Psoas muscle (tissue), 7 donors: ENCODE measurements at regions not wholly inside any gene's neighbourhood (a gene's known extent, or its start where the extent isn't known, plus 50 kb on each side); places are given as distances from the start of the nearest gene placed in this dataset.

Source experiments
- ATAC-seq, 4 donors: fragments of 200-7000 bp; cut with Tn5 transposase; one replicate each; pipeline ENCODE4 v1.9.1; 2020; ENCODE audit warnings: moderate library complexity in 3 of 4, mild to moderate bottlenecking in 2 of 4
- DNase-seq, 2 donors: peaks; one replicate each; pipeline ENCODE4 v3.0.0-alpha.2; 2020
- H3K27ac ChIP-seq: fragments of 200-600 bp; one replicate; pipeline ENCODE4 v1.8.0; 2022
- H3K27me3 ChIP-seq, 3 donors: fragments of 200-600 bp in 1 of 3; one replicate each; pipeline versions ENCODE4 v1.6.1 to v1.8.0; 2013 to 2022; ENCODE audit warnings: low read length in 2 of 3, mild to moderate bottlenecking in 2 of 3, moderate library complexity in 1 of 3; ENCODE audit not compliant: insufficient read depth in 3 of 3
- H3K36me3 ChIP-seq, 2 donors: fragments of 200-600 bp in 1 of 2; one replicate each; pipeline versions ENCODE4 v1.6.1 to v1.8.0; 2013 to 2022; ENCODE audit warnings: low read depth in 1 of 2, mild to moderate bottlenecking in 1 of 2, moderate library complexity in 1 of 2; ENCODE audit not compliant: insufficient read depth in 1 of 2
- H3K4me1 ChIP-seq: fragments of 200-600 bp; one replicate; pipeline ENCODE4 v1.8.0; 2022
- H3K4me3 ChIP-seq: fragments of 200-600 bp; one replicate; pipeline ENCODE4 v1.8.0; 2022; ENCODE audit warnings: mild to moderate bottlenecking
- H3K9me3 ChIP-seq: fragments of 200-600 bp; one replicate; pipeline ENCODE4 v1.8.0; 2022
- CTCF ChIP-seq: fragments of 200-600 bp; IDR thresholded peaks from one replicate; pipeline ENCODE4 v1.8.0; 2022; ENCODE audit warnings: antibody characterized with exemption
- WGBS, 3 donors: extraction: QIAGEN DNeasy Blood & Tissue Kit; methylation state at CpG; one replicate each; pipeline versions ENCODE4 v1.1.6 to v1.1.7; 2013; 5-methylcytosine and 5-hydroxymethylcytosine counted together
- intact Hi-C, 2 donors: fragments of 100-400 bp; cut with DNase I; formaldehyde crosslinking; loops; one replicate each; pipeline versions ENCODE4 v1.11.0 to v1.14.2; 2022
- donor health status: healthy with polysubstance abuse.
- donor health status: DM: no; HTN: no; CAD: no; lungs with moderate emphysema.
- donor health status: Bipolar disorder and iron deficiency.
- donor health status: healthy.
- donor health status: DM: yes; HTN: yes; CAD: no.
- donor health status: DM: no; HTN: no; CAD: no.
- donor health status: DM: yes; HTN: yes; CAD: no.

- Histone ChIP-seq H3K4me3 (no peak overlapping the region), H3K9me3 (no peaks in the 10 kb centered on the region), H3K4me1 (no peaks in the 10 kb centered on the region), H3K27me3 (peaks cover 0 to 42% (median 14%) of the 10 kb centered on the region in 3 donors), H3K36me3 (no peaks in the 10 kb centered on the region), H3K27ac (no peak overlapping the region)
- TF ChIP-seq CTCF = no peak
- DNase-seq = peak in 1 of 2 donors; percentile 5
- intact Hi-C loops = no loop called here
- ATAC-seq = no peak
- 61 to 68% (median 63%) methylated on average over 14 to 16 of the region's 16 CpGs for WGBS, 3 donors
Measured at GRCh38 chr21:43276811-43277210, 108.0 kb downstream of the CRYAA start.

- no peaks in the 10 kb centered on the region for H3K36me3 ChIP-seq
- TF ChIP-seq CTCF = no peak
- ATAC-seq (no peak), DNase-seq (peak in 1 of 2 donors; percentile 5)
- H3K4me1 ChIP-seq = no peaks in the 10 kb centered on the region
- no peak overlapping the region for H3K4me3 ChIP-seq
- H3K9me3 ChIP-seq = no peaks in the 10 kb centered on the region
- H3K27ac ChIP-seq = no peak overlapping the region
- H3K27me3 ChIP-seq = peaks cover 0 to 47% (median 14%) of the 10 kb centered on the region in 3 donors
- 13 to 19% (median 14%) methylated on average over 4 to 6 of the region's 6 CpGs for WGBS, 3 donors
- intact Hi-C loops = no loop called here
Measured at GRCh38 chr21:43275421-43276211, 106.8 kb downstream of the CRYAA start.

- DNase-seq (peak; percentile 4 to 36), ATAC-seq (no peak)
- intact Hi-C loops = no loop called here
- 45 to 70% (median 50%) methylated on average over 6 of the region's 6 CpGs for WGBS, 3 donors
- no peak for TF ChIP-seq CTCF
- Histone ChIP-seq H3K4me1 (no peaks in the 10 kb centered on the region), H3K9me3 (no peaks in the 10 kb centered on the region), H3K4me3 (no peak overlapping the region), H3K27me3 (peaks cover 0 to 53% (median 15%) of the 10 kb centered on the region in 3 donors), H3K27ac (no peak overlapping the region), H3K36me3 (no peaks in the 10 kb centered on the region)
Measured at GRCh38 chr21:43274946-43275310, 106.1 kb downstream of the CRYAA start.

GRCh38 chr21:43274022-43274945 lies 105.5 kb downstream of the CRYAA start:
- Histone ChIP-seq H3K4me3 (no peak overlapping the region), H3K9me3 (no peaks in the 10 kb centered on the region), H3K27ac (no peak overlapping the region), H3K27me3 (peaks cover 0 to 59% (median 13%) of the 10 kb centered on the region in 3 donors), H3K36me3 (no peaks in the 10 kb centered on the region), H3K4me1 (no peaks in the 10 kb centered on the region)
- TF ChIP-seq CTCF = no peak
- ATAC-seq (no peak), DNase-seq (peak in 1 of 2 donors; percentile 1)
- intact Hi-C loops = no loop called here
- WGBS, 3 donors = 87 to 89% (median 87%) methylated on average over 20 to 21 of the region's 21 CpGs
